GM12891 (cell line): ENCODE measurements at regions not wholly inside any gene's neighbourhood (a gene's known extent, or its start where the extent isn't known, plus 50 kb on each side); places are given as distances from the start of the nearest gene placed in this dataset.
"Not testable (repeated sequence)": the region's sequence is repeated elsewhere in the genome, so short reads cannot be mapped to it uniquely, and the experiment has no call there.

Experiments
- DNase-seq: peaks from one replicate; pipeline ENCODE4 v3.0.0; 2011; ENCODE audit warnings: low spot score; ENCODE audit not compliant: insufficient read length
- FAIRE-seq: peaks from 2 replicates; lab custom pipeline; 2011; peaks lifted over from hg19 to GRCh38; lab: Jason Lieb, UNC
- PAX5 ChIP-seq: IDR thresholded peaks from 2 replicates; pipeline ENCODE4 v1.6.1; 2011; ENCODE audit warnings: low read length, moderate library complexity, mild to moderate bottlenecking; ENCODE audit not compliant: insufficient read depth, severe bottlenecking
- POLR2A ChIP-seq: IDR thresholded peaks from 2 replicates; pipeline ENCODE4 v1.6.1; 2011; ENCODE audit warnings: low read depth, low read length, control low read depth
- POLR2AphosphoS5 ChIP-seq: IDR thresholded peaks from 2 replicates; pipeline ENCODE4 v1.6.1; 2011; ENCODE audit warnings: low read depth, low read length, control low read depth
- POU2F2 ChIP-seq: IDR thresholded peaks from 2 replicates; pipeline ENCODE4 v1.6.1; 2011; ENCODE audit warnings: low read depth, mild to moderate bottlenecking, control low read depth, low read length, moderate library complexity
- SPI1 ChIP-seq: IDR thresholded peaks from 2 replicates; pipeline ENCODE4 v1.6.1; 2011; ENCODE audit warnings: low read depth, low read length, control low read depth
- TAF1 ChIP-seq: IDR thresholded peaks from 2 replicates; pipeline ENCODE4 v1.6.1; 2011; ENCODE audit warnings: low read depth, low read length, control low read depth

DNA sequence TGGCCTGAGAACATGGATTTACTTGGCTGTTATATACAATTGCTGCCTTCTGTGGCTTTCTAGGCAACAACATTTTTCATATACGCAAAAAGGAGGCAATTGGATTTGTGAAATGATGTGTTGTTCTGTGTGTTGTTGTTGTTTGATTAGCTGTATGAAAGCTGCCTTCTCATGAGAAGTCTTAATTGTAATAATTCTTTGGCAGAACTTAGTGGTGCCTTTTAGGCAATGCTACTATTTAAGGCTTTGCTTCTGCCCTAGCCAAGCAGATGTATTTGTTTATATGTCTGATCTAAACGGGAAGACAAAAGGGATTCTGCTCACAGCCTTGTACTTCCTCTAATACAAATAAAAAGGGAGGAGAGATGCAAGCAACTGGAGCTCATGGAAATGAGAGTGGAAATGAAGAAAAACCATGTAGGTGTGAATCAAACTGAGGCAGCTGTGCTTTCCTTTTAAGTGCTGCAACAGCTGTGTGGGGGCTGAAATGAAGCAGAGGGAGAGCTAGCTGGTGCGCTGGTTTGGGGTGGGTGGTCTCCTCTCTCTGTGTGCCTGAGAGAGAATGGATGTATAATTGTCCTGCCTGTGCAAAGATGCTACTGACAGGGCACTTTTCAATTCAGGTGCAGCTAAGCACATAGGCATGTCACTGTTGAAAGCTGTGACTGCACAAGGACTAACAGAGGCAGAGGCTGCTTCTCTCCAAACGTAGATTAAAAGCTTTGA lies 386.9 kb upstream of the MAN1A1 start:
- FAIRE-seq (no peak), DNase-seq (no peak)
- TF ChIP-seq TAF1 (no peak), SPI1 (no peak), POLR2AphosphoS5 (no peak), POU2F2 (no peak), PAX5 (no peak), POLR2A (no peak)

GRCh38 chr6:119735530-119735929 lies 386.0 kb upstream of the MAN1A1 start:
- no peak for DNase-seq
- TF ChIP-seq POLR2A (no peak), POU2F2 (no peak), SPI1 (no peak)
- no peak for FAIRE-seq

DNA sequence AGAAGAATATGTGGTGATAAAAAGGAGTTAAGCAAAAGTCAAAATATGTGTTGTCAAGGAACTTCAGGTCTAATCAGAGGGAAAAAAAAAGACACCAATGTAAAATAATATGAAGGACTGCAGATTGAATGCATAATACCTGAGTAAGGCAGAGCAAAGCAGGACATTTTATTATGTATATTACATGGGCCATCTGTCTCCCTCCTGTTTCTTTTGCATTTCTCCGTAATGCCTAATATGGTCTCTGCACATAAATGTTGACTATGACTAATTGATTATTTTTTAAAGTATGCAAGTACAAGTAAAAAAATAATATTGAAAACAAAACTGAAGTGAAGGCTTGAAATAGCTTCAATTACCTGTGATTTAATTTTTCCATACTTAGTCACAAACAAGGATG lies 384.7 kb upstream of the MAN1A1 start:
- FAIRE-seq (no peak), DNase-seq (no peak)
- TF ChIP-seq POLR2A = no peak
- TF ChIP-seq TAF1 = no peak
- TF ChIP-seq POU2F2 = no peak
- no peak for TF ChIP-seq POLR2AphosphoS5
- no peak for TF ChIP-seq SPI1
- no peak for TF ChIP-seq PAX5

- DNase-seq (no peak), FAIRE-seq (no peak)
- no peak for TF ChIP-seq PAX5
- no peak for TF ChIP-seq POLR2A
- no peak for TF ChIP-seq SPI1
- TF ChIP-seq POLR2AphosphoS5 = no peak
- TF ChIP-seq POU2F2 = no peak
- no peak for TF ChIP-seq TAF1
Observed at GRCh38 chr6:119728935-119729334, 379.4 kb upstream of the MAN1A1 start.

DNA sequence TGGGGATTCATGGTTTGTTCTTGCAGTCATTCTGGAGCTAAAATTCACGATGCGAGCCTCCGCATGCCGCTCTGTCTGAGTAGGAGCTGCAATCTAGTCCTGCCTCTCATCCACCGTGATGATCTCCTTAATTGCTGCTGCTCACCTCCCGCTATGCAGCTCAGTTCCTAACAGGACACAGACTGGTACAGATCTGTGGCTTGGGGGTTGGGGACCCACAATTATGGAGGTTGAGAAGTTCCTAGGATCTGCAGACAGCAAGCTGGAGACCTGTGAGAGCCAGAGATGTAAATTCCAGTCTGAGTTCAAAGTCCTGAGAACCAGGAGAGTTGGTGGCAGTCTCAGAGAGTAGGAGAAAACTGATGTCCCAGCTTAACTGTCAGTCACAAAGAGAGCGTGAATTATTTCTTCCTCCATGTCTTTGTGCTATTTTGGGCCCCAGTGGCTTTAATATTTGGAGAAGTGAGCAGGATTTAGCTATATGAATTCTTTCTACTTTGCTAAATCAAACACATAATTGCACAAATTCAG lies 378.7 kb upstream of the MAN1A1 start:
- DNase-seq = no peak
- TF ChIP-seq POLR2AphosphoS5 = no peak
- TF ChIP-seq POU2F2 = no peak
- TF ChIP-seq SPI1 = no peak
- no peak for TF ChIP-seq TAF1
- no peak for TF ChIP-seq POLR2A
- TF ChIP-seq PAX5 = no peak
- FAIRE-seq = no peak

- FAIRE-seq (no peak), DNase-seq (no peak)
- TF ChIP-seq POLR2AphosphoS5 = no peak
- no peak for TF ChIP-seq TAF1
- no peak for TF ChIP-seq PAX5
- TF ChIP-seq POLR2A = no peak
- no peak for TF ChIP-seq POU2F2
- TF ChIP-seq SPI1 = no peak
Observed at GRCh38 chr6:119727504-119728219, 378.1 kb upstream of the MAN1A1 start.

DNA sequence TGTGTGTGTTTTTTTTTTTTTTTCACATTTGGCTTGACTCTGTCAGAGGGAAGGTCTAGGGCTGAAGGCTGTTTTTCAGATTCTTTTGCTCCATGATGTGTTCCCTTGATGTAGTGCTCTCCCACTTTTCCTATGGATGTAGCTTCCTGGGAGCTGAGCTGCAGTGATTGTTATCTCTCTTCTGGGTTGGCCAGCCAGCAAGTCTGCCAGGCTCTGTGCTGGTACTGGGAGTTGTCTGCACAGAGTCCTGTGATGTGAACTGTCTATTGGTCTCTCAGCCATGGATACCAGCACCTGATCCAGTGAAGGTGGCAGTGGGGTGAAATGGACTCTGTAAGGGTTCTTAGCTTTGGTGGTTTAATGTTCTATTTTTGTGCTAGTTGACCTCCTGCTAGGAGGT lies 377.4 kb upstream of the MAN1A1 start:
- DNase-seq, FAIRE-seq: not testable (repeated sequence)

DNA sequence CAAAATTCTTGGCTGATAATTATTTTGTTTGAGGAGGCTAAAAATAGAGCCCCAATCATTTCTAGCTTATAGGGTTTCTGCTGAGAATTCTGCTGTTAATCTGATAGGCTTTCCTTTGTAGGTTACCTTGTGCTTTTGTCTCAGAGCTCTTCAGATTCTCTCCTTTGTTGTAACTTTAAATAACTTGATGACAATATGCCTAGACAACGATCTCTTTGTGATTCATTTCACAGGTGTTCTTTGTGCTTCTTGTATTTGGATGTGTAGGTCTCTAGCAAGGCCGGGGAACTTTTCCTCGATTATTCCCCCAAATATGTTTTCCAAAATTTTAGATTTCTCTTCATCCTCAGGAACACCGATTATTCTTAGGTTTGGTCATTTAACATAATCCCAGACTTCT lies 376.5 kb upstream of the MAN1A1 start:
- FAIRE-seq (no peak), DNase-seq (no peak)
- TF ChIP-seq POLR2AphosphoS5 (no peak), POLR2A (no peak), PAX5 (no peak), SPI1 (no peak), TAF1 (no peak), POU2F2 (no peak)

GRCh38 chr6:119720160-119720559 lies 370.6 kb upstream of the MAN1A1 start:
- FAIRE-seq = no peak
- TF ChIP-seq SPI1 = no peak
- TF ChIP-seq POLR2A = no peak
- no peak for TF ChIP-seq POU2F2
- no peak for TF ChIP-seq TAF1
- no peak for TF ChIP-seq PAX5
- TF ChIP-seq POLR2AphosphoS5 = no peak
- no peak for DNase-seq

GRCh38 chr6:119717942-119718341 lies 368.4 kb upstream of the MAN1A1 start:
- TF ChIP-seq TAF1 = no peak
- TF ChIP-seq POLR2AphosphoS5 = no peak
- TF ChIP-seq POU2F2 = no peak
- no peak for TF ChIP-seq SPI1
- TF ChIP-seq POLR2A = no peak
- TF ChIP-seq PAX5 = no peak
- DNase-seq (no peak), FAIRE-seq (no peak)
